ENCODE measurements at regions not wholly inside any gene's neighbourhood (a gene's known extent, or its start where the extent isn't known, plus 50 kb on each side); places are given as distances from the start of the nearest gene placed in this dataset.
"Not testable (repeated sequence)": the region's sequence is repeated elsewhere in the genome, so short reads cannot be mapped to it uniquely, and the experiment has no call there.

GRCh38 chr14:104390941-104391901, 188.3 kb upstream of the C14orf180 start:
- FAIRE-seq (no peak), DNase-seq (ENCODE audit: low spot score in 2 of 2) (no peak)

- DNase-seq (ENCODE audit: low spot score in 2 of 2) (no peak), FAIRE-seq (no peak)
These were observed 187.6 kb upstream of the C14orf180 start for GRCh38 chr14:104392001-104392395.

- DNase-seq (ENCODE audit: low spot score in 2 of 2) (no peak), FAIRE-seq (no peak)
These were observed 187.0 kb upstream of the C14orf180 start for GRCh38 chr14:104392396-104393198.

- DNase-seq (ENCODE audit: low spot score in 2 of 2) (no peak), FAIRE-seq (no peak)
These were observed 186.2 kb upstream of the C14orf180 start for GRCh38 chr14:104393199-104393897.

GRCh38 chr14:104393898-104394381, 185.6 kb upstream of the C14orf180 start:
- no peak for DNase-seq (ENCODE audit: low spot score in 2 of 2)
- no peak for FAIRE-seq

GRCh38 chr14:104394409-104394851, 185.1 kb upstream of the C14orf180 start:
- DNase-seq (ENCODE audit: low spot score in 2 of 2) (no peak), FAIRE-seq (no peak)

- DNase-seq (ENCODE audit: low spot score in 2 of 2) (no peak), FAIRE-seq (no peak)
These were observed 184.3 kb upstream of the C14orf180 start for GRCh38 chr14:104395276-104395675.

GRCh38 chr14:104395941-104396681, 183.5 kb upstream of the C14orf180 start:
- FAIRE-seq, result no peak
- no peak for DNase-seq (ENCODE audit: low spot score in 2 of 2)

- FAIRE-seq, result no peak
- no peak for DNase-seq (ENCODE audit: low spot score in 2 of 2)
These were observed 182.7 kb upstream of the C14orf180 start for GRCh38 chr14:104396682-104397470.

- FAIRE-seq, result no peak
- DNase-seq (ENCODE audit: low spot score in 2 of 2), result no peak
These were observed 181.6 kb upstream of the C14orf180 start for GRCh38 chr14:104397956-104398355.

GRCh38 chr14:104398656-104399055, 180.9 kb upstream of the C14orf180 start:
- no peak for FAIRE-seq
- no peak for DNase-seq (ENCODE audit: low spot score in 2 of 2)

- FAIRE-seq, result no peak
These were observed 180.0 kb upstream of the C14orf180 start for GRCh38 chr14:104399432-104400155.

GRCh38 chr14:104400355-104400754, 179.2 kb upstream of the C14orf180 start:
- DNase-seq (ENCODE audit: low spot score in 2 of 2) (no peak), FAIRE-seq (no peak)

More at GRCh38 chr14:104399432-104400155, 180.0 kb upstream of the C14orf180 start:
- no peak for DNase-seq (ENCODE audit: low spot score in 2 of 2)

- FAIRE-seq, result no peak
- no peak for DNase-seq (ENCODE audit: low spot score in 2 of 2)
These were observed 177.8 kb upstream of the C14orf180 start for GRCh38 chr14:104401785-104402184.

- not testable (repeated sequence) for FAIRE-seq; DNase-seq (ENCODE audit: low spot score in 2 of 2)
These were observed 177.3 kb upstream of the C14orf180 start for GRCh38 chr14:104402303-104402702.

- FAIRE-seq, result no peak
These were observed 175.9 kb upstream of the C14orf180 start for GRCh38 chr14:104403421-104404220.

GRCh38 chr14:104404922-104405321, 174.6 kb upstream of the C14orf180 start:
- DNase-seq (ENCODE audit: low spot score in 2 of 2) (no peak), FAIRE-seq (no peak)

More at GRCh38 chr14:104403421-104404220, 175.9 kb upstream of the C14orf180 start:
- no peak for DNase-seq (ENCODE audit: low spot score in 2 of 2)

All from frontal cortex (tissue), 3 donors.